ENCODE measurements at regions not wholly inside any gene's neighbourhood (a gene's known extent, or its start where the extent isn't known, plus 50 kb on each side); places are given as distances from the start of the nearest gene placed in this dataset.

- TF ChIP-seq, protein P1, sequence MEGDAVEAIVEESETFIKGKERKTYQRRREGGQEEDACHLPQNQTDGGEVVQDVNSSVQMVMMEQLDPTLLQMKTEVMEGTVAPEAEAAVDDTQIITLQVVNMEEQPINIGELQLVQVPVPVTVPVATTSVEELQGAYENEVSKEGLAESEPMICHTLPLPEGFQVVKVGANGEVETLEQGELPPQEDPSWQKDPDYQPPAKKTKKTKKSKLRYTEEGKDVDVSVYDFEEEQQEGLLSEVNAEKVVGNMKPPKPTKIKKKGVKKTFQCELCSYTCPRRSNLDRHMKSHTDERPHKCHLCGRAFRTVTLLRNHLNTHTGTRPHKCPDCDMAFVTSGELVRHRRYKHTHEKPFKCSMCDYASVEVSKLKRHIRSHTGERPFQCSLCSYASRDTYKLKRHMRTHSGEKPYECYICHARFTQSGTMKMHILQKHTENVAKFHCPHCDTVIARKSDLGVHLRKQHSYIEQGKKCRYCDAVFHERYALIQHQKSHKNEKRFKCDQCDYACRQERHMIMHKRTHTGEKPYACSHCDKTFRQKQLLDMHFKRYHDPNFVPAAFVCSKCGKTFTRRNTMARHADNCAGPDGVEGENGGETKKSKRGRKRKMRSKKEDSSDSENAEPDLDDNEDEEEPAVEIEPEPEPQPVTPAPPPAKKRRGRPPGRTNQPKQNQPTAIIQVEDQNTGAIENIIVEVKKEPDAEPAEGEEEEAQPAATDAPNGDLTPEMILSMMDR (IDR thresholded peaks at IDR 0.05), result no peak
- no peak for TF ChIP-seq POLR2A (IDR thresholded peaks at IDR 0.05)
Measured at GRCh38 chr2:128540670-128541069, 222.0 kb upstream of the HS6ST1 start.
